ENCODE measurements at regions not wholly inside any gene's neighbourhood (a gene's known extent, or its start where the extent isn't known, plus 50 kb on each side); places are given as distances from the start of the nearest gene placed in this dataset.

DNA sequence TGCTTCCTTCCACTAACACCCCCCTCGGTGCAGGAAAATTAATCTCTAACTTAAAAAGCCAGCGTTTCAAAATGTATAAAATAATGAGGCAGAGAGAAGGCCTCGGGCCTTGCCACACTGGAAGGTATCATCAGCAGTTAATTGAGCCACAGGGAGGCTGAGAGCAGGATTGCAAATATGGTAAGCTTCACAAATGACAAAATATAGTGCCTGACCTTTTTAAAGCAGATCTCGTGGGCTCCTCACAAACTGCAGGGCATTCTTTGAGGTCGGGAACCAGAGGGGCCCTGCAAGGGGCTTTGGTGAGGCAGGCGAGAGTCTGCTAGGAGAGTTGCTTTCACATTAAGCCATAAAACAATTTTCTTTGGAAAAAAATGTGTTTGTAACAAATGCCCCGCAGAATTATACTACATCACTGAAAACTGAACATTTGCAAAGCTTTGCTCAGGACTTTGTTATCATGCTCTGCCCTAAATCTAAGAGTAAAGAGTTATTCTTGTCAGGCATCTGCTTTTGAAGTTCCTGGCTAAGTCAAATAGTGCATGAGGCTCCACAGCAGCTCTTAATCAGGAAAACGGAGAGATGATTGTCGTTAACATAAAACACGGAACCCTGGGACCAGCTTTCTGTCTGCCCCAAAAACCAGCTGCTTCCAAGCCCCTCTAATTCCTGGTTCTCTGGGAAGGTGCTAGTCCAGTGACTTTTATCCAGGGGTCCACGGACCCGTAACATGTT, 61.4 kb upstream of the SYT13 start:
- Histone ChIP-seq H3K9me3 (ENCODE audit: low read length) (no peaks in the 10 kb centered on the region), H3K27ac (ENCODE audit: extremely low read length, insufficient read depth, low read length) (no peak overlapping the region), H3K4me2 (ENCODE audit: low read depth, low read length) (no peak overlapping the region), H3K36me3 (replicated peaks in 1 of 2; ENCODE audit: control insufficient read depth in 1 of 2, insufficient read depth in 2 of 2, low read length in 2 of 2) (no peaks in the 10 kb centered on the region), H4K20me1 (ENCODE audit: insufficient read depth, low read length) (no peaks in the 10 kb centered on the region), H3K27me3 (ENCODE audit: control insufficient read depth in 1 of 2, insufficient read depth in 2 of 2, low read length in 2 of 2) (peaks cover 0 to 6% of the 10 kb centered on the region in 2 experiments; a peak in 1 of 5 replicates), H3K4me3 (replicated peaks in 1 of 3; ENCODE audit: insufficient read depth in 1 of 3, low read depth in 2 of 3, low read length in 3 of 3) (no peak overlapping the region), H3K79me2 (ENCODE audit: insufficient read depth, low read length) (no peaks in the 10 kb centered on the region), H3K9ac (ENCODE audit: insufficient read depth, low read depth, low read length) (no peak overlapping the region), H3K4me1 (ENCODE audit: insufficient read depth, low read length) (no peaks in the 10 kb centered on the region), H2AFZ (ENCODE audit: low read length) (no peak overlapping the region)
- intact Hi-C loops (cut with micrococcal nuclease; ENCODE audit: unreplicated experiment) (no loop called here), in situ Hi-C loops (cut with HindIII; ENCODE audit: extremely low pct_ligation_motif_present, low pct_unique_long_range_greater_than_20kb) (no loop called here)
- no peak for DNase-seq (ENCODE audit: low spot score)
- ChIA-PET POLR2A (no interaction called here), CTCF (ENCODE audit: low intra/inter-chr PET ratio, low total read pairs) (no interaction called here)
- no peak for FAIRE-seq
- no peak for ATAC-seq
- 3% methylated on average over 12 of the region's 12 CpGs for WGBS (ENCODE audit: low lambda C conversion rate)
- TF ChIP-seq ERF (CRISPR knock-in tag; IDR thresholded peaks at IDR 0.05), result no peak
- no peak for TF ChIP-seq ZNF510 (CRISPR knock-in tag; IDR thresholded peaks at IDR 0.05; ENCODE audit: low read depth)
- TF ChIP-seq, protein P1, sequence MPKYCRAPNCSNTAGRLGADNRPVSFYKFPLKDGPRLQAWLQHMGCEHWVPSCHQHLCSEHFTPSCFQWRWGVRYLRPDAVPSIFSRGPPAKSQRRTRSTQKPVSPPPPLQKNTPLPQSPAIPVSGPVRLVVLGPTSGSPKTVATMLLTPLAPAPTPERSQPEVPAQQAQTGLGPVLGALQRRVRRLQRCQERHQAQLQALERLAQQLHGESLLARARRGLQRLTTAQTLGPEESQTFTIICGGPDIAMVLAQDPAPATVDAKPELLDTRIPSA (CRISPR knock-in tag; IDR thresholded peaks at IDR 0.05; ENCODE audit: borderline replicate concordance), result no peak
- TF ChIP-seq, protein P2, sequence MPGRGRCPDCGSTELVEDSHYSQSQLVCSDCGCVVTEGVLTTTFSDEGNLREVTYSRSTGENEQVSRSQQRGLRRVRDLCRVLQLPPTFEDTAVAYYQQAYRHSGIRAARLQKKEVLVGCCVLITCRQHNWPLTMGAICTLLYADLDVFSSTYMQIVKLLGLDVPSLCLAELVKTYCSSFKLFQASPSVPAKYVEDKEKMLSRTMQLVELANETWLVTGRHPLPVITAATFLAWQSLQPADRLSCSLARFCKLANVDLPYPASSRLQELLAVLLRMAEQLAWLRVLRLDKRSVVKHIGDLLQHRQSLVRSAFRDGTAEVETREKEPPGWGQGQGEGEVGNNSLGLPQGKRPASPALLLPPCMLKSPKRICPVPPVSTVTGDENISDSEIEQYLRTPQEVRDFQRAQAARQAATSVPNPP (CRISPR knock-in tag; IDR thresholded peaks at IDR 0.05), result no peak
- no peak for TF ChIP-seq ARNT (IDR thresholded peaks at IDR 0.05)
- TF ChIP-seq RORA (CRISPR knock-in tag; IDR thresholded peaks at IDR 0.05), result no peak
- no peak for TF ChIP-seq ZNF496 (CRISPR knock-in tag; IDR thresholded peaks at IDR 0.05; ENCODE audit: insufficient replicate concordance)
- TF ChIP-seq MED13 (CRISPR knock-in tag; IDR thresholded peaks at IDR 0.05), result no peak
- TF ChIP-seq TBL1XR1 (IDR thresholded peaks at IDR 0.05; ENCODE audit: borderline replicate concordance, low read length, partially characterized antibody), result no peak
- no peak for TF ChIP-seq ZNF792 (CRISPR knock-in tag; IDR thresholded peaks at IDR 0.05)
- no peak for TF ChIP-seq ZBTB7A (CRISPR knock-in tag; IDR thresholded peaks at IDR 0.05)
- no peak for TF ChIP-seq ZNF274 (CRISPR knock-in tag; IDR thresholded peaks at IDR 0.05)
- TF ChIP-seq, protein P3, sequence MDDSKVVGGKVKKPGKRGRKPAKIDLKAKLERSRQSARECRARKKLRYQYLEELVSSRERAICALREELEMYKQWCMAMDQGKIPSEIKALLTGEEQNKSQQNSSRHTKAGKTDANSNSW (CRISPR knock-in tag; IDR thresholded peaks at IDR 0.05; ENCODE audit: borderline replicate concordance), result no peak
- no peak for TF ChIP-seq CENPX (CRISPR knock-in tag; IDR thresholded peaks at IDR 0.05)
- TF ChIP-seq ARID2 (CRISPR knock-in tag; IDR thresholded peaks at IDR 0.05; ENCODE audit: borderline replicate concordance), result no peak
- no peak for TF ChIP-seq REXO4 (CRISPR knock-in tag; IDR thresholded peaks at IDR 0.05; ENCODE audit: borderline replicate concordance)
- TF ChIP-seq FOXA3 (CRISPR knock-in tag; IDR thresholded peaks at IDR 0.05), result no peak
- no peak for TF ChIP-seq ZKSCAN5 (CRISPR knock-in tag; IDR thresholded peaks at IDR 0.05)
- no peak for TF ChIP-seq JUN (CRISPR knock-in tag; IDR thresholded peaks at IDR 0.05)
- no TSS peak for BruUV-seq (replicated peaks)
